Prostate gland (tissue), 2 donors: ENCODE measurements at regions not wholly inside any gene's neighbourhood (a gene's known extent, or its start where the extent isn't known, plus 50 kb on each side); places are given as distances from the start of the nearest gene placed in this dataset.

Experiments
- DNase-seq: peaks from one replicate; pipeline ENCODE4 v3.0.0-alpha.2; 2019; ENCODE audit warnings: low spot score
- H3K27ac ChIP-seq, 2 donors: fragments of 200-600 bp; sonication (generic); 2 replicates each; pipeline ENCODE4 v1.5.1; 2017 to 2019
- H3K27me3 ChIP-seq: fragments of 200-600 bp; sonication (generic); replicated peaks from 2 replicates; pipeline ENCODE4 v1.5.1; 2019; ENCODE audit not compliant: insufficient read depth
- H3K36me3 ChIP-seq, 2 donors: fragments of 200-600 bp; sonication (generic); 1 replicate in 1 of 2; 2 replicates in 1 of 2; pipeline versions ENCODE4 v1.5.1 to v1.8.1; 2017 to 2019
- H3K4me1 ChIP-seq: fragments of 200-600 bp; sonication (generic); replicated peaks from 2 replicates; pipeline ENCODE4 v1.5.1; 2019
- H3K4me3 ChIP-seq, 2 donors: fragments of 200-600 bp; sonication (generic); 2 replicates each; pipeline ENCODE4 v1.5.1; 2017 to 2019
- H3K9me3 ChIP-seq: fragments of 200-600 bp; sonication (generic); 2 replicates; pipeline ENCODE4 v1.5.1; 2017
- CTCF ChIP-seq, 4 experiments: fragments of 200-600 bp in 2 of 4; fragments of 450-650 bp in 2 of 4; sonication (generic) in 2 of 4; IDR thresholded peaks; 1 replicate in 3 of 4; 2 replicates in 1 of 4; pipeline ENCODE4 v1.5.1; 2016 to 2019; ENCODE audit warnings: antibody characterized with exemption in 4 of 4, mild to moderate bottlenecking in 2 of 4, moderate library complexity in 2 of 4
- POLR2A ChIP-seq: fragments of 450-650 bp; IDR thresholded peaks from one replicate; pipeline ENCODE4 v1.6.1; 2016; ENCODE audit warnings: antibody characterized with exemption, mild to moderate bottlenecking
- POLR2AphosphoS5 ChIP-seq: sonication (generic); formaldehyde crosslinking; IDR thresholded peaks from one replicate; pipeline ENCODE4 v1.6.1; 2017; ENCODE audit warnings: antibody characterized with exemption
- WGBS: methylation state at CpG from one replicate; pipeline ENCODE4 v1.1.5; 2018; 5-methylcytosine and 5-hydroxymethylcytosine counted together
- intact Hi-C: fragments of 100-400 bp; cut with DNase I; formaldehyde crosslinking; loops from one replicate; pipeline ENCODE4 v1.14.2; 2022

- Histone ChIP-seq H3K27me3 (no peaks in the 10 kb centered on the region), H3K27ac (no peak overlapping the region), H3K36me3 (no peaks in the 10 kb centered on the region), H3K4me1 (peaks cover 6% of the 10 kb centered on the region), H3K4me3 (no peak overlapping the region), H3K9me3 (no peaks in the 10 kb centered on the region)
- DNase-seq: no peak
- intact Hi-C loops: no loop called here
- WGBS: 87% methylated on average over 3 of the region's 3 CpGs
- no peak for TF ChIP-seq POLR2A
- TF ChIP-seq POLR2AphosphoS5: no peak
- TF ChIP-seq CTCF (IDR thresholded peaks at IDR 0.05): no peak
These were observed 51.1 kb upstream of the NCOA1 start for GRCh38 chr2:24439971-24440340.

GRCh38 chr2:24439280-24439970 lies 51.6 kb upstream of the NCOA1 start:
- H3K4me3 ChIP-seq: no peak overlapping the region
- no peaks in the 10 kb centered on the region for H3K27me3 ChIP-seq
- TF ChIP-seq POLR2A: no peak
- no peak for TF ChIP-seq CTCF (IDR thresholded peaks at IDR 0.05)
- no peak for TF ChIP-seq POLR2AphosphoS5
- peaks cover 6% of the 10 kb centered on the region for H3K4me1 ChIP-seq
- H3K36me3 ChIP-seq: no peaks in the 10 kb centered on the region
- H3K27ac ChIP-seq: no peak overlapping the region
- 77% methylated on average over 4 of the region's 4 CpGs for WGBS
- H3K9me3 ChIP-seq: no peaks in the 10 kb centered on the region
- no peak for DNase-seq
- intact Hi-C loops: no loop called here

- TF ChIP-seq CTCF (IDR thresholded peaks at IDR 0.05) (no peak), POLR2AphosphoS5 (no peak), POLR2A (no peak)
- intact Hi-C loops: no loop called here
- Histone ChIP-seq H3K9me3 (no peaks in the 10 kb centered on the region), H3K4me3 (no peak overlapping the region), H3K27me3 (no peaks in the 10 kb centered on the region), H3K36me3 (no peaks in the 10 kb centered on the region), H3K27ac (no peak overlapping the region), H3K4me1 (peaks cover 6% of the 10 kb centered on the region)
- DNase-seq: no peak
These were observed 52.9 kb upstream of the NCOA1 start for GRCh38 chr2:24438106-24438505.

GRCh38 chr2:24435391-24436316 lies 55.4 kb upstream of the NCOA1 start:
- Histone ChIP-seq H3K9me3 (no peaks in the 10 kb centered on the region), H3K27me3 (no peaks in the 10 kb centered on the region), H3K27ac (peak overlapping the region; percentile 60 to 61), H3K4me1 (peaks cover 6% of the 10 kb centered on the region), H3K36me3 (no peaks in the 10 kb centered on the region), H3K4me3 (no peak overlapping the region)
- intact Hi-C loops: no loop called here
- WGBS: 36% methylated on average over 13 of the region's 13 CpGs
- peak; percentile 75 for DNase-seq
- TF ChIP-seq POLR2AphosphoS5 (peak; percentile 71), CTCF (IDR thresholded peaks at IDR 0.05) (no peak)

- Histone ChIP-seq H3K27ac (peak overlapping the region; percentile 60 to 61), H3K4me1 (peaks cover 6% of the 10 kb centered on the region)
These were observed 56.5 kb upstream of the NCOA1 start for GRCh38 chr2:24434541-24434940.

More at GRCh38 chr2:24434541-24434940, 56.5 kb upstream of the NCOA1 start:
- Histone ChIP-seq H3K27me3 (no peaks in the 10 kb centered on the region), H3K9me3 (no peaks in the 10 kb centered on the region), H3K4me3 (no peak overlapping the region), H3K36me3 (no peaks in the 10 kb centered on the region)
- intact Hi-C loops: no loop called here
- TF ChIP-seq POLR2AphosphoS5 (no peak), POLR2A (no peak)
- DNase-seq: no peak
- WGBS: 100% methylated on average over 1 of the region's 1 CpG
